LHCN-M2 (cell line): ENCODE measurements at regions not wholly inside any gene's neighbourhood (a gene's known extent, or its start where the extent isn't known, plus 50 kb on each side); places are given as distances from the start of the nearest gene placed in this dataset.

Source experiments
- DNase-seq: peaks from one replicate; pipeline ENCODE4 v3.0.0-alpha.2; 2012; ENCODE audit warnings: low read depth

DNA sequence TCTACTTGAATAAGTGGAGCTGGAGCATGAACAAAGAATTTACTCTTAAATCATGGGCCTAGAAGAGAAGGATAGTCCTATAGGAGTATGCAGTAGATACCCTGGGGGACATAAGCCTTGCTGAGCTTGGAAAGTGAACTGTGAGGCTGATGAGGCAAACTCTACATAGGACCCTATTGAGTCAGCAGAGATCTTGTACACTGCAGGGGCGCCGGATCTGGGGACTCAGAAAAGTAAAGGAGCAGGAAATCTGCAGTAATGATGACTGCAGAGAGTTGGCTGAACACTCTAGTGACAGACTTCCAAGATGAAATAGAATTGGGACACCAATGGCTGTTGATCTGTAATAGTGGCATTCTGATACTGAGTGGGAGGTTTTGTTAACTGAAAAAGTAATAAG is 543.7 kb downstream of the XIRP2 start:
- no peak for DNase-seq

DNA sequence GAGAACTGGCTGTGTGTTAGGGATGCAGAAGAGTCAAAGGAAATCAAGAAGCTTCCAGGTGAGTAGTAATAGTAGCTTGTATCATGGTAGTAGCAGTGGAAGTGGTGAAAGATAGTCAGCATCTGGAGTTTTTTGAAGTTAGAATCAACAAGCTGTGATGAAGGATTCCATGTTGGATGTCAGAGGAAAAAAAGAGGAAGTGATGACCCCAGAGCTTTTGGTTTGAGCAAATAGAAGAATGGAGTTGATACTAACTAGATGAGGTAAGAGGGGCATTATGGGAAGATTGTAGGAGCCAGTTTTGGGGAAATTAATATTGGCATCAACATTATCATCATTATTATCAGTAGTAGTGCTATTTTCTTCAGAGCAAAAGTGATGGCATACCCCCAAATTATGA is 542.2 kb downstream of the XIRP2 start:
- no peak for DNase-seq

DNA sequence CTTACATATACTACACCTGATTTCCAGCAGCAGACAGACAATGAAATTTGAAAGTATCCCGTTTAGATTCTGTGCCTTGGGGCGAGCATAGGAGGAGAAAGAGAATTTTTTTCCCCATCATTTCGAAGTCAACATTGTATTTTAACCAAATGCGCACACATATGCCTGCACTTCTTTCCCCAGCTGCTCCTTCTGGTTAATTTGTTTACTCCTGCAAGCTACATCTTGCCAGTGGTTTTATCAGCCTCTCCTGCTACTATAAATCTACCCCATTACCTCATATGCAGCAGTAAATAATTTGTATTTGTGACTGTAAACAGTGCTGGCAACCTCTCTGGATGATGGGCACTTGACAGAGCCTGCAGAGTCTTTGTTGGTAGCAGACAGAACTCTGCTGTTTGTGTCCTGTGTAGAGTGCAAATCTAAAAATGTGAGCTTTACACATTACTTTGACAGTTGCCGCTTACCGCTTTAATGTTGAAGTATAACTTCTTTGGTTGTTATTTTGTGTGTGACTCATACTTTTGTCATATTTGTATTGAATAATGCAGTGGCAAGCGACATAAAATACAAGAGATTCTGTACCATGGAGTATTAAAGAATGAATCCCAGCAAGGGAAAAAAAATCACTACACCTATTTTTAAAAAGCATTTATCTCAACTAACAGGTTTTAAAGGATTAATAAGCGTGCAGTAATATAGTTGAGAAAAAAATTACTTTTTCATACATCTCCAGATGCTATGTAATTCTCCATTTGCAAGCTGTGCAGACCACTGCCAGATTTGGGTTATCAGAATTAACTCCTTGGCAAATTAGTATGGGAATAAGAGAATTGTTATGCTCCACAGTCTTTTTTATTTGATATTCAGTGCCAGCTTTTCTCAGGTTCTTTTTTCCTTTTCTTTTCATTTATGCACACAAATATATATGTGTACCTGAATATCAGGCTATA is 536.8 kb downstream of the XIRP2 start:
- no peak for DNase-seq

DNA sequence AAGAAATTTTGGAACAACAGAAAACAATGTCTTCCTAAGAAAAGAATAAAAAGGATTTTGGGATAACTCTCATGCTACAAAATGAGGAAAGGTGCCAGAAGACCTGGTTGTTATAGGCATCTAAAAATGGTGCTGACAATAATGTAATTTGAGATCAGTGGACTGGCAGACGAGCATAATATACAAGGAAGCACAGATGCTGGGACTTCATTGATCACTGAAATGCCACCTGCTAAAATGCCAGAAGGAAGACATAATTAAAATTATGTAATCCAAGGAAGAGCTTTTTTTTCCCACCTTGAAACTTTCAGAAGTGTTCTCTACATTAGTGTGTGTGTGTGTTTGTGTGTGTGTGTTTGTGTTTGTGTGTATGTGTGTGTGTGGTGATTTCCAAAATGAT is 535.9 kb downstream of the XIRP2 start:
- no peak for DNase-seq

DNA sequence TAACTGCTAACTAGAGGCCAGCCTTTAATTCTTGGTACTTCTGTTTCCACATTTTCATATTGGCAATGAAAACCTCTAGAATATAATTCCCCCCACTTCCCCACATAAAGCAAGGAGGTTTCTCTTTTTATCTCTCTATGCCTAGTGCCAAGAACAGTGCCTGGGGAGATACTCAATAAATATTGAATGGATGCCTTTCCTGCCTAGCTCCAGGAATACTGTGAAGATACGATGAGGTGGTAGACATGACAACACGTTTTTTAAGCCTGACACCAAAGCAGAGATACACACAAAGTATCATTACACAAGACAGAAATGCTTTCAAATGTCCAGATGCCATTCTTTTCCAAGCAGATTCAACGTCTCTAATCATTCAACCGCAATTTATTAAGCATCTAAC is 535.5 kb downstream of the XIRP2 start:
- DNase-seq = no peak

DNA sequence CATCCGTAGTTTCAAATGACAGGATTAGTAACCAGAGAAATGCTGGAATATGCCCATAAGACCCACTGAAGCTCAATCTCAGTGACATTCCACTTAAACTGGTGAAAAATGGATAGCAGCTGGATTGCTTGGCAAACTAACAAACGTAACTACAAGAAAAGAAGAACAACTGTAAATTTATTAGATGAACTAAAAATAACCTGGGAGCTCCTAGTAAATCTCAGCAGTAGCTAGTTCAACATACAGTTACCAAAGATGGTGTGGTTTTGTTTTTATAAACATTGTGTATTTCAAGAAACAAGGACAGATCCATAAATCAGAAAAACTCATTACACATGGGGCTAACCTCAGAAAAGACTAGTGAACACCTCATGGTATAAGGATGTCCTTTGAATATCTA is 531.9 kb downstream of the XIRP2 start:
- DNase-seq = no peak

DNA sequence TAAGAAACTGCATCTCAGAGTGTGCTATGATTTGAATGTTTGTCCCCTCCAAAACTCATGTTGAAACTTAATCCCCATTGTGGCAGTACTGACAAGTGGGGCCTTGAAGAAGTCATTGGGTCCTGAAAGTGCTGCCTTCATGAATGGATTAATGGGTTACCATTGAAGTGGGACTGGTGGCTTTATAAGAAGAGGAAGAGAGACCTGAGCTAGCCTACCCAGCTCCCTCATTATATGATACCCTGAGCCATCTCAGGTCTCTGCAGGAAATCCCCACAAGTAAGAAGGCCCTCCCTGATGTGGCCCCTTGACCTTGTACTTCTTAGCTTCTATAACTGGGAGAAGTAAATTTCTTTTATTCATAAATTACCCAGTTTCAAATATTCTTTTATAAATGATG is 526.8 kb downstream of the XIRP2 start:
- no peak for DNase-seq

DNA sequence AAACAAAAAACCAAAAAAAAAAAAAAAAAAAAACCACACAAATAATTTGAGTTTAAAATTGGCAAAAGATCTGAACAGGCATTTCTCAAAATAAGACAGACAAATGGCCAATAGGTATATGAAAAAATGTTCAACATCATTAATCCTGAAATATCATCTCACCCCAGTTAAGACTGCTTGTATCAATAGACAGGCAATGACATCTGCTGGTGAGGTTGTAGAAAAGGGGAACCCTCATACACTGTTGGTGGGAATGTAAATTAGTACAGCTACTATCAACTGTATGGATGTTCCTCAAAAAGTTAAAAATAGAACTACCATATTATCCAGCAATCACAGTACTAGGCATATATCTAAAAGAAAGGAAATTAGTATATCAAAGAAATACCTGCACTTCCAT is 523.1 kb downstream of the XIRP2 start:
- no peak for DNase-seq

DNA sequence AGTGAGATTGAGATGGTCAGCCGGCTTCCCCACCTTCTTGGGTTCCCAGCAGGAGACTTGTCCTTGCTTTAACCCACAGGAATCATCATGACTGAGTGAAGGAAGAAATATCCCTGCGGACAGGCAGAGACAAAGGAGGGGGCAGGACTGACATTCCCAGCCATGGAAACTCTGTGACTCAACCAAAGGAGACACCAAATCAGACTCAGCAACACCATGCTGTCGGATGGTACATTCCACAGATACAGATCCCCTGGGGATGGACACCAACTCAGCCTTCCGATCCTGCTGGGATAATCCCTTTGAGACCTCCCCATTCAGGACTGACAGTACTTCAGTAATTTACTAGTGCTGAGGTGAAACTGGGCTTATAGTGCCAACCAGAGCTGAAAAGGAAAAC is 518.3 kb downstream of the XIRP2 start:
- DNase-seq = no peak

DNA sequence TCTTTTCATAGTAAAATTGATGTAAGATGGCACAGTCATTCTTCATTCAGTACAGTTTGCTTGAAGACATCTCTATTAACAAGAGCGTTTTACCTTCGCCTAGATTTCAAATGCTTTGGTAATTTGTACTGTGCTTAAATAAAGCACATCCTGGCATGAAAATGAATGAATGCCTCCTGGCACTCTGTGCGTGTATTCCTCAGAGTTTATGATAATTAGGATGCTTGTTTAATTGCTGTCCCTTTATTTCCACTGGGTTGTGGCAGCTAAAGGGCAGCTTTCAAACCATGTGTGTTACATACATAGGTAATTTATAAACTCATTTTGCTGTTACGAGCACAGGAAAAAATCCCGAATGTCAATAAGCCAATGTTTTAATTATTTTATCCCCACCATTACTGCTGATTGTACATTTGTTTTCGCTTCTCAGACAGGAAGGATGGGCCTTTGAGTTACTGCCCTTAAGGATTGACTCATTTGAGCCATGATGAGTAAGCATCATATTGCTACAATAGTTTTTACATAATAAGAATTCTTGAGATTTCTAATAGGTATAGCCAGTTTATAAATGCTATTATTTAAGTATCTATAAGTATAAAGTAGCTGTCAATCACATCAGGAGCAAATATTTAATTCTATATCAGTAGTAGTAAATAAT is 516.5 kb downstream of the XIRP2 start:
- DNase-seq = no peak

DNA sequence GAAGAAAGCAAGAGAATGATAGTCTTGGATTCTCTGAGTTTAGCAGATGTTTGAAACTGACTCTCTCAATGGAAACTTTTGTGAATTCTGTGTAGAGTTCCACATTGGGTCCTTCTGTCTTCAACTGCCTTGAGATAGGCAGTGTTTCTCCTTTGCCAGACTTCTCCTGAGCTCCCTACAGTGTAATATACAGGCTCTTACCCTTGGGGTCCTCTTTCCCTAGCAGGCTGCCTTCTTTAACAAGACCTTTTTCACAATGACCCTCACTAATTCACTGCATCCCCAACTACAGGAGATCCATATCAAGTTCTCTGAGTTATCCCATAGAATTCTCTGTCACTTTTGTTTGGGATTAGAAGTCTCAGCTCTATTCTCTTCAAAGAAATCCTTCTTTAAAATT is 513.0 kb downstream of the XIRP2 start:
- DNase-seq = no peak

DNA sequence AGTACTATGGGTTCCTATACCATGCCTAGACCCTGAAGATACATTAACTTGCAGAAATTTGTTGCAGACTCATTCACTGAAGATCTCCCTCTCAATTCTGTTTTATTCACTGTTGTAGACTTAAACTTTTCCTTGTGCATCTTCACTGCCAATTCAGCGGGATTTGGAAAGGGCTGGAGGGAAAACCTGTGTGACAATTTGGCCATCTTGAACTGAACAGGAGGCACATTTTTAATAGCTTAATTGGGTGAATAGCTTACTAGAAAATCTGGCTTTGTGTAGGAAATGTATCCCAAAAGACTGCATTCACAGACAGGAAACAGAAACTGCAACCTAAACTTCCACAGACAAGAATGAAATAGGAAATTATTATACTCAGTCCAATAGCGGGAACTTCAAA is 512.3 kb downstream of the XIRP2 start:
- no peak for DNase-seq

DNA sequence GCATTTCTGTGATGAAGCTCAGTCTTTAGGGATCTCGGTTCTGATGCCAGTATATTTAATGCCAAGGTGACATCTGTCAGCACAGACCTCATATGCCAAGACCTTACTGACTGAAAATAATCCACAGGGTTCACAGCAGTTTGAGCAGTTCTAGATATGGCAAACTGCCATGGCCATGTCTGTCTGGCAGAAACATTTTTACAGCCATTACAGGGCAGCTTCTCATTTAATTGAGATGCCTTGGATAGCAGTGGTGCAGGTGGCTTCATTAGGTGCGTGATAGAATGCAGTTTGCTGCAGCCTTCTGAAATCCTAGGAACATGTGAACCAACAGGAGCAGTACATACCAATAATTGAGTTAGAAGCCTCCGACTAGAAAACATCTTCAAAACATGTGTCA is 510.6 kb downstream of the XIRP2 start:
- DNase-seq = no peak

DNA sequence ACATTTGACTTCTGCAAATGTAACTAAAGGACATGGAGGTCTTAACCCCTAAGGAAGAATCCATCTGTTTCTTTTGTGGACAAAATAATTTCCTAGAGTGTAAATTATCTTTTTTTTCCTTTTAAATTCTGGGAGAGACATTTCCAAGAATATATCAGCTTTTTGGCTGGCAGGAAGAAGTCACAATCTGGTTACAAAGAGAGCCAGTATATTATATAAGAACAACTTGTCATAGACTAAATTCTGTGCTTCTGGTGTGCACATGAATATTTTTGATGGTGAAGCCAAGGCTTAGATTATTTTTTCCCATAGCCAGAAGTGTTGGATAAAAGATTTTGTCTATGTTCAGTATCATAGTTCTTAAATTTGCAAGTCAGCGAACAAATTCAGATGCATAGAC is 500.6 kb downstream of the XIRP2 start:
- DNase-seq = no peak

DNA sequence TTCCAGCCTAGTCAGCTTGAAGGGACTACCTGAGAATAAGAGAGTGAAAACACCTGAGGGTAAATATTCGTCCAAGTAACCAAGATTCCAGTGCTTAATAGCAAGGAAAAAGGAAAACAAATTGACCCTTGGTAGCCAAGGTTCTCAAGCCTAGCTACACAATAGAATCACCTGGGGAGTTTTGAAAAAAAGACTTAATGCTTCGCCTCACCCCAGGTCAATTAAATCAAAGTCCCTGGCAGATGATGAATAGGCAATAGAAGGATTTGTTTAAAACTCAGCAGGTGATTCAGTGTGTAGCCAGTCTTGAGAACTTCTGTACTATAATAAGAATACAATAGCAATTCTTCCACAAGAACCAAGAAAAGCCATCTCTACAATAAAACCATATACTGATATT is 500.2 kb downstream of the XIRP2 start:
- DNase-seq = no peak

DNA sequence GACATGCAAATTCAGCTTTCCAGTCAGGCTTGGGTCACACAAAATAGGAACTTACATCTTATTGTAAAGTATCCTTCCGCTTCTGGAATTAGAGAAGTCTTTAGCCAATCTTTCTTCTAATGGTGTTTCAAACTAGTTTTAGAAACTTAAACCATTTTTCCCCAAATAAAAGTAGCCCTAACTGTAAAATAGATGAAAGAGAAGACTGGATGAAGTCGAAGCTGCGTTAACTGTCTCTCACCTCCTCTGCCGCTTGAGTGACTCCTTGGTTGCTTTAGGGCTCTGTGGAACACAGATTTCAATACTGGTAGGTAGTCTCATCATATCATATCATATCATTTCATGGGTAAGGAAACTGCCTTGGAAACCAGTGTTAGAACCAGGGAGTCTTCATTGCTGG is 498.4 kb downstream of the XIRP2 start:
- DNase-seq = no peak

DNA sequence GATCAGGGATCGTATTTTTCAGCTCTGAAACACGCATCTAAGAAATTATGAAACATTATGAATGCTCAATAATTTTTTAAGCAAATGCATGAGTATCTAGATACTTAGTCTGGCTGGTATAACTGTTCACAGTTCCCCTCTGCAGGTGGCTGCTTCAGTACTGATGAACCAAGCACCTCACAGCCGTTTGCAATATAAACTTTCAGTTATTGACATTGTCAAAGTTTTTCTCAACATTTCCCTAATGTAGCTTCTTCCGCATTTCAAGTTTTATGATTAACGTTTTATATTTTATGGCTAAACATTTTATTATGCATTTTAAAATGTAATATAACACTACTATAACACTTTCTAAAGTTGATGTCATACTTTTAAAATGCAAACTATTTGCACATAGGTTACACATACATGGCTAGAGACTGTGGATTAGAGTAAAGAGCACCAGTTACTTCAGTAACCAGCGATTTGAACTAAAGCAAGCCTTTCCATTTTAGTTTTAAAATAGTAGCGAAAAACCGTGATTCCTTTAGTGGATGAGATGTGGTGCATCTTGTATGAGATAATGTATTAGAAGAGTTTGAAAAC is 495.4 kb downstream of the XIRP2 start:
- DNase-seq = no peak

DNA sequence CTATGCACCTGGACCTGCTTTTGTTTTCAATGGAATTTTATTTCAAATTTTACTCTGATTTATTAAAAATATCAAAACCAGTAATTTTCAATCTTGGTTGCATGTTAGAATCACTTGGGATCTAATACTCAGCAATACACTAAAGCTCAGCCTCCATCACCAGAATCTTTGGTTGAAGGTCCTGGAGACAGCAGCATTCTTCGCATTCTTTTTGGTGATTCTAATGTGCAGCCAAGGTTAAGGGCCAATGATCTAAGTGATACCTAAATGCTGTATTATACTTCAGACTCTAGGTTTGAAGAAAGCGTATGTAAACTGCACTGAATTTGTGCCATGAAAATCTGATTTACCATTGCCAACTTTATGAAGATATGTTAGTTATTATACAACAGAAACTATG is 493.1 kb downstream of the XIRP2 start:
- no peak for DNase-seq

DNA sequence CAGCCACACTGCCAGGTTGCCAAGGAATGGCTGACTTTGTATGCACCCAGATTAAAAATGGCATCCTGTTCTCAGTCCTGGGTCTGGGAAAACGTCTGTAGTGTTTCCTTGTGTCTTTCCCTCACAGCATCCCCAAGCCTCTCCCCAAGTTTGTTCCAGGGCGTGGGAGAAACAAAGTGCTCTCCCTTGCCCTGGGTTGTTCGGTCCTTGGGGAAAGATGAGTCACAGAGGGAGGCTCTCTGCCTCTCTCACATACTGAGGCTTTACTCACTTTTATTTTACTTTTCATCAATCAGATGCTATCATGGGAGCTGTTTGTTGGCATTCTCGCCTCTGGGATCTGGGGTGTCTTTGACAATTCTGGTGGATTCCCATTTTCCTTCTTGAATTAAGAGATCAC is 492.3 kb downstream of the XIRP2 start:
- no peak for DNase-seq

DNA sequence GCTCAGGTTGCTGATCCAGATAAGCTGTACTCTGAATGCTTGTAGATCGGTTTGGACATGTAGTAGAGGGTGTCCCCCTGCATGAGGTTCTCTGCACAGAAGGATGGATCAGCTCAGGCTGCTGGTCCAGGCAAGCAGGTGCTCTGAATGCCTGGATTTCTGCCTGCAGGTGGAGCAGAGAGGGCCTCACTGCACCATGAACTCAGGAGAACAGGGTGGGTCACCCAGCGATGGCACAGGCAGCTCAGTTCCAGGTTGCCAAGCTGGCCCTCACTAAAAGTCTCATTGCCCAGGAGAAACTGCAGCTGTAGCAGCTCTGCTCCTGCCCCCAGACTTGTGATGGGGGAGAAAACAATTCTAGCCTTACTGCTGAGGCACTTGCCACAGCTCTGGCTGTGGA is 491.8 kb downstream of the XIRP2 start:
- DNase-seq = no peak

DNA sequence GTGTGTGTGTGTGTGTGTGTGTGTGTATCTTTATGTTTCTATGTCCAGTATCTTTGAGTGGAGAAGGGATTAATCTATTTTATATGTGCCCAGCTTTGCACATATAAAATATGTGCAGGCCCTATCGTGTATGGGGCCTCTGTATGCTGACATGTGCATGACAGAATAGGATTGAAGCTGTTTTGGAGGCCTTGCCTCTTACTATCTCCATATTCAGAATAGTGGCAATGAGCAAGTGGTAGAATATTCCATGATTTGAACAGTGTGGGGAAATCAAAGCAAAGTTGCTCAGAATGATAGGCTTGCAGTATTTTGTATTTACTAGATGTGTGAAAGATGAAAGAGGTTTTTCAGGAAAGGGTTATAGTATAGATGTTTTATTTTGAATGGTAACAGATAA is 480.8 kb downstream of the XIRP2 start:
- no peak for DNase-seq

DNA sequence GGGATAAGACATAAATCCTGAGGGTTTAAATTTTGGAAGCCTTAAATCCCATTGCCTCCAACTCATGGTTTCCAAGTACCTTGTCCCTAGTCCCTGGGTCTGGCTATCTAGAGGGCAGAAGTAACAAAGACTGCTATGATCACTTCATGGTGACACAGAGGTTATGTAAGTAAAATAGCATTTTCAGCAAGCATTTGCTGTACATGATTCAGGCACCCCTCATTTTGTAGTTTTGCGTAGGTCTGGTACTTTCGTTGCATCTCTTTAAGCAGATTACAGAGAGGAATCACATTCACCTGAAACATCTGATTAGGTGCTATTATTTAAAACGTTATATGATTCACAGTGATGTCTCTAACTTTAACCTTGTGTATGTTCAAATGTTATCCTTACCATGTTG is 480.1 kb downstream of the XIRP2 start:
- no peak for DNase-seq

DNA sequence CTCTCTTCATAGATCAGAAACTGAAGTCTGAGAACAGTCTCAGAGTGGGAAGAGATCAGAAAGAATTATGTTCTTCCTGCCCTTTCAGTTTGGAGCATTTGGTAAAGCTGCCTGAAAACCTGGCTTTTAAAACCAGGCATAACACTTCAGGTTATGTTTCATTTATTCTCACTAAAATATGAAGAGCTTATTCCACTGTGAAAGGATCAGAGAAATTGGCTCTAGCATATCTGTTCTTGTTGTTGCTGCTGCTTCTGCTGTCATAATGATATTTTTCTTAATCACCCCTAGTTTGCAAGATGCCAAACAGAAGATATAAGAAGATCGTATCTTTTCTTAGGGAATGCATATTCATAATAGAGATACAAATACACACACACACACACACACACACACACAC is 476.9 kb downstream of the XIRP2 start:
- no peak for DNase-seq
